Ammon's horn (tissue), 1 donor: ENCODE measurements at regions not wholly inside any gene's neighbourhood (a gene's known extent, or its start where the extent isn't known, plus 50 kb on each side); places are given as distances from the start of the nearest gene placed in this dataset.
"Not testable (repeated sequence)": the region's sequence is repeated elsewhere in the genome, so short reads cannot be mapped to it uniquely, and the experiment has no call there.

Experiments
- DNase-seq: peaks from one replicate; pipeline ENCODE4 v3.0.0-alpha.2; 2016; ENCODE audit warnings: low spot score

- DNase-seq: no peak
Observed at GRCh38 chr20:12201289-12201991, 283.7 kb downstream of the BTBD3 start.

GRCh38 chr20:12203399-12203798 is 285.7 kb downstream of the BTBD3 start:
- DNase-seq: no peak

GRCh38 chr20:12203981-12204380 is 286.3 kb downstream of the BTBD3 start:
- DNase-seq: no peak

- DNase-seq: no peak
Observed at GRCh38 chr20:12207875-12208274, 290.2 kb downstream of the BTBD3 start.

- no peak for DNase-seq
Observed at GRCh38 chr20:12210591-12210990, 292.9 kb downstream of the BTBD3 start.

- no peak for DNase-seq
Observed at GRCh38 chr20:12211361-12211760, 293.7 kb downstream of the BTBD3 start.

- no peak for DNase-seq
Observed at GRCh38 chr20:12217382-12217781, 299.7 kb downstream of the BTBD3 start.

GRCh38 chr20:12219798-12220197 is 302.1 kb downstream of the BTBD3 start:
- DNase-seq: no peak

- no peak for DNase-seq
Observed at GRCh38 chr20:12223057-12223456, 305.4 kb downstream of the BTBD3 start.

GRCh38 chr20:12225898-12226297 is 308.2 kb downstream of the BTBD3 start:
- no peak for DNase-seq

GRCh38 chr20:12229891-12230290 is 312.2 kb downstream of the BTBD3 start:
- DNase-seq: no peak

GRCh38 chr20:12237772-12238171 is 320.1 kb downstream of the BTBD3 start:
- DNase-seq: peak; percentile 90

- DNase-seq: no peak
Observed at GRCh38 chr20:12241065-12241464, 323.4 kb downstream of the BTBD3 start.

- no peak for DNase-seq
Observed at GRCh38 chr20:12243327-12243726, 325.6 kb downstream of the BTBD3 start.

- no peak for DNase-seq
Observed at GRCh38 chr20:12248481-12248880, 330.8 kb downstream of the BTBD3 start.

GRCh38 chr20:12250661-12251060 is 333.0 kb downstream of the BTBD3 start:
- not testable (repeated sequence) for DNase-seq

- DNase-seq: no peak
Observed at GRCh38 chr20:12252793-12253192, 335.1 kb downstream of the BTBD3 start.

GRCh38 chr20:12255461-12255970 is 337.8 kb downstream of the BTBD3 start:
- DNase-seq: peak; percentile 34

GRCh38 chr20:12256806-12257205 is 339.1 kb downstream of the BTBD3 start:
- DNase-seq: no peak

GRCh38 chr20:12262747-12263146 is 345.1 kb downstream of the BTBD3 start:
- DNase-seq: no peak

GRCh38 chr20:12264711-12265110 is 347.0 kb downstream of the BTBD3 start:
- DNase-seq: no peak

GRCh38 chr20:12265662-12266061 is 348.0 kb downstream of the BTBD3 start:
- no peak for DNase-seq

GRCh38 chr20:12269579-12269978 is 351.9 kb downstream of the BTBD3 start:
- DNase-seq: no peak

GRCh38 chr20:12270863-12271262 is 353.2 kb downstream of the BTBD3 start:
- DNase-seq: no peak
